ENCODE measurements at regions not wholly inside any gene's neighbourhood (a gene's known extent, or its start where the extent isn't known, plus 50 kb on each side); places are given as distances from the start of the nearest gene placed in this dataset.
"Not testable (repeated sequence)": the region's sequence is repeated elsewhere in the genome, so short reads cannot be mapped to it uniquely, and the experiment has no call there.

GRCh38 chr5:135742240-135742639, 92.2 kb upstream of the SLC25A48 start:
- TF ChIP-seq SP1 (IDR thresholded peaks at IDR 0.05); FOXK2 (IDR thresholded peaks at IDR 0.05); SUZ12 (IDR thresholded peaks at IDR 0.05); ZNF384 (IDR thresholded peaks at IDR 0.05); TARDBP (IDR thresholded peaks at IDR 0.05); FOXM1 (IDR thresholded peaks at IDR 0.05; ENCODE audit: borderline replicate concordance); BHLHE40 (IDR thresholded peaks at IDR 0.05; ENCODE audit: borderline replicate concordance); HDGF (IDR thresholded peaks at IDR 0.05; ENCODE audit: borderline replicate concordance); NFRKB (IDR thresholded peaks at IDR 0.05); CTBP1 (IDR thresholded peaks at IDR 0.05; ENCODE audit: borderline replicate concordance): not testable (repeated sequence)

Data from HEK293T (cell line).